Activated CD4-positive, alpha-beta T cell treated with anti-CD3 and anti-CD28 coated beads for 48 hours (primary cell): ENCODE measurements at regions not wholly inside any gene's neighbourhood (a gene's known extent, or its start where the extent isn't known, plus 50 kb on each side); places are given as distances from the start of the nearest gene placed in this dataset.
"Not testable (repeated sequence)": the region's sequence is repeated elsewhere in the genome, so short reads cannot be mapped to it uniquely, and the experiment has no call there.

Experiments
- DNase-seq: peaks from one replicate; pipeline ENCODE4 v3.0.0-alpha.2; 2020

- DNase-seq, result no peak
Observed at GRCh38 chr9:90189306-90189705, 453.3 kb downstream of the DIRAS2 start.

- peak; percentile 43 for DNase-seq
Observed at GRCh38 chr9:90192465-90192864, 450.2 kb downstream of the DIRAS2 start.

GRCh38 chr9:90198956-90199355 is 443.7 kb downstream of the DIRAS2 start:
- DNase-seq, result no peak

DNA sequence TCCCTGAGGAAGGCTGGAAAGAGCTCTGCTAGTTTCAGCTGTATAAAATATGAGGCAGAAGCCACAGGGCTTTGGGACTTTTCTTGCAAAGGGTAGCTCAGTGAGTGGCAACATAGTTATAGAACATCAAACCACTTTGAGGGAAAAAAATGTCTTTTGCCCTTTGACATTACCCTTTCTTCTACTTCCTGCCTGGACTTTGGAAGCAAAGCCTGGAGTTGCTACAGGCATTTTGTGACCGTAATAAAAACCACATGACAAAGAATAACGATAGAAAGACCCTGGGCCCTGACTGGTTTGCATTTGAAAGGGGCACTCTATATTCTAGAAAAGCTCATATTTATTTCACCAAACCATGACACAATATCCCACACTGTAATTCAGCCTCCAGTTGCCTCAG is 440.9 kb downstream of the DIRAS2 start:
- DNase-seq, result no peak

DNA sequence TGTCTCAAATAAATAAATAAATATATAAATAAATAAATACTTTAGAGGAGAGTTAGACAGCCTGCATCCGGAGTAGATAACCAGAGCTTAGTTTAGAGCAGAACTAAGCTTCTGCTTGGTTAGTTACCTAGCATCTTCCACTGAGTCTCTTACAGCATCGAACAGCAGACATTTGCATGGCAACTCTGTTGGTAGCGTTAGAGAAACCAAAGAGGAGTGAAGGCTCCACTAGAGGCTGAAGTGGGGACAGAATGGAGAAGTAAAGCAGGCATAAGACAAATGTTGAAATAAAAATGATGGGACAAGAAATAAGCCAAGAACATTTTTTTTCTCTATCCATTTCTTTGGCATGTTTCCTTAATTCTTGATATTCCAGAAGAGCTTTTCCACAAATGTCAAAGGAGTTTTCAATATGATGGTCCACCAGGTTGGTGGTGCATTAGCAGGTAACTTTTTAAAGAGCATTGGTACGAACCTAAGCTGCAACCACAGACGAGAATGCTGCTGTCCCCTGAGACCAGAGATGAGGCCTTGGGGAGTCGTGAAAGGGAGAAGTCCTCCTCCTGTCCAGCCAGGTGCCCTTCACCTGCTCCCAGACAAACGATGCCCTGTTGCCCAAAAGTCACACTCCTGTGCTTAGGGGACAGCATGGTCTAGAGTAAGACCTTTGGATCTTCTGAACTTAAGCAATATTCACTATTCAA is 438.3 kb downstream of the DIRAS2 start:
- DNase-seq, result no peak

DNA sequence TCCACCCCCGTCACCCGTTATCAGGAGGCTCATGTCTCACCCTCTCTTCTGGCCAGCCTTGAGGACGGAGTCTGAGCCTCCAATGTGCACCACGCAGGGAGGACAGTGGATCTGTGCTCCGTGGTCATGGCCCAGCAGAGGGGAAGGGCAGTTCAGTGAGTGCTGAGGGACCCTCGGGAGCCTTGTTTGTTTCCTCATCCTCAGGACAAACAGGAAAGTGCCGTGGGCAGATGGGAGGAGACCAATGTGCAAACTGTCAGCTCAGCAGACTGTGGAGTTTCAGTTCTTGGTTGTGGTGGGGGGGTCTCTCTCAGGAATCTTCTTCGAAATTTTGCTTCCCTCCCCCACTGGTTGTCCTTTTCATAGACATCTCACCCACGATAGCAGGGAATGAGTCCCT is 429.6 kb downstream of the DIRAS2 start:
- DNase-seq, result not testable (repeated sequence)

DNA sequence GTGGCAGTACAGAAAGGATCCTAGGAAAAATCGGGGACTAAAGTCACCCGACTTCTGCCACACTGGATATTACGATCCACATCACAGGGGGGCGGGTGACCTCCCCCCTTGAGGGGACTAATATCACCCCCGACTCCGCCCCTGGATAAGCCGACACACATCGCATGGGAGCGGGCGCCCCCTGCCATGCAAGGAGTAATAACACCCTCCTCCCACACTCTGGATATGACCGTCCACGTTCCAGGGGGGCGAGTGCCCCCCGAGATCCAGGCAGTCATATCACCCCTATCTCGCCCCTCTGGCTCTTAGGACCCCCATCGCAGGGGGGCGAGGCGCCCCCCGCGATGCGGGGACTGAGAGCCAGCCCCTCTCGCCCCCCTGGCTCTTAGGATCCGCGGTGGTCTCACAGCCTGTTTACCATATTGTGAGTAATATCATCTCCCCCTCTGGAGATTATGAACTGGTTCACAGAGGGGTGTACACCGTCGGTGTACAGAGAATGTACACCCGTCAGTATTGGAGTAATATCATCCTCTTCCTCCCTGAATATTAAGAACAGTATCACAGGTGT is 423.0 kb downstream of the DIRAS2 start:
- peak; percentile 42 for DNase-seq

GRCh38 chr9:90221899-90222298 is 420.7 kb downstream of the DIRAS2 start:
- DNase-seq, result peak; percentile 8

DNA sequence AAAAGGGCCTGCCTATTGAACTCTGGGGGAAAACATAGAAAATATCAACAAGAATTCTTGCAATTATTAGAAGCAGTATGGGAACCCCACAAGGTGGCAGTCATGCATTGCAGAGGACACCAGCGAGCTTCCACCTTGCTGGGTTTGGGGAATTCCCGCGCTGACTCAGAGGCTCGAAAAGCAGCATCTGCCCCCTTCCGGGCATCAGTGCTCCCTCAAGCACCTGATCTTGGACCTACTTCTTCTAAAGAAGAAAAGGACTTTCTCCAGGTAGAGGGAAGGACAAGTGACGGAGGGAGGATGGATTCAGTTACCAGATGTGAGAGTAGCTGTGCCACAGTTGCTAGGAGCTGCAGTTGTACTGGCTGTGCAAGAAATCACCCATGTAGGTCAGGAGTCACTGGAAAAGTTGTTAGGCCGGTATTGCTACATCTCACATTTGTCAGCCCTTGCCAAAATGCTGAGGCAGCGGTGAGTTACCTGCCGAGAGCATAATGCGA is 415.7 kb downstream of the DIRAS2 start:
- DNase-seq, result peak; percentile 79

DNA sequence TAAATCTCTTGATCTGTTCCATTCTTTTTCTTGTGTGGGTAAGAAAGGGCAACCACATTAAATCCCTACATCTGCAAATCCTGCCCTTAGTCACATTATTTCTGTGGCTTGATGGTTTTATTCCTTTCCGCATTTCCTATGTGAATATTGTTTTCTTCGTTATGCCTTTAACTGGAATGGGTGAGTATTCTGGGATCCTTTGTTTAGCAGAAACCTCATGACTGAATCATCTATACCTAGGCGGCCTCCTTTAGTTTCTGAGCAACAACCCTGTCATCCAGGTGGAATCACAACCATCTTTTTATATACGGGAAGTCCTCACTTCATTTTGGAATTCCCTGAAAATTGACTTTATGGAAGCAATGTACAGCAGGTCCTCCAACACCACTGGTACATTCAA is 409.5 kb downstream of the DIRAS2 start:
- not testable (repeated sequence) for DNase-seq

DNA sequence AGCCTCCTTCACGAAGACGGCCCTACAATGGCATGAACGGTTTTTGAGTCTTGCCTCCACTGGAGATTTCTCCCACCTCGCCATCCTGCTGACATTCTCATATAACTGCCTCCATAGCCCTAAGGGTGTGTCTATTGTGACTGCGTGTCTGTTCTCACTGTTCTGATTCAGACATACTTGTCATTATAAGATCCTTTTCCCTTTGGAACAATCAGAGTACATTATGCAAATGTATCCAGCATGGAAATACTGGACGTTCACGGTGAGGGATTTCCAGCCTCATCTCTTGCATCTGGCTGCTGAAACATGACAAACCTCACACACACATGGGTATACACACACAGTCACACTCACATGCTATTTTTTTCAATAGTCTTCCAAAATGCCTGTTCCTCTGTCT is 402.1 kb downstream of the DIRAS2 start:
- DNase-seq, result no peak

DNA sequence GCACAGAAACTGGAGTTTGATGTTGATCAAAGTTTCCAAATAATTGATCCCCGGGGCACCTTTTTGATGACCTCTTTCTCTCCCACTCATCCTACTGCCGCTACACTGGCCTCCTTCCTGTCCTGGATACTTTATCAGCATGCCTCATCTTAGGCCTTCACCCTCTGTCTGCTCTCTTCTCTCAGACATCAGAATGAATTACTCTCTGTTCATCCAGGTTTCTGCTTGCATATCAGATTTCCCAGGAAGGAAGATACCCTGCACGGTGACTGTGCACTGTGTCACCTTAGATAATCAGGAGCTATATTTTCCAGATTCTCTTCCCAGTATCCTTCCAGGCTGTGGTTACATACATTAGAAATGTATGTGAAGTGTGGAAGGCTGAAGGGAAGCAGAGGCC is 397.0 kb downstream of the DIRAS2 start:
- DNase-seq, result no peak

DNA sequence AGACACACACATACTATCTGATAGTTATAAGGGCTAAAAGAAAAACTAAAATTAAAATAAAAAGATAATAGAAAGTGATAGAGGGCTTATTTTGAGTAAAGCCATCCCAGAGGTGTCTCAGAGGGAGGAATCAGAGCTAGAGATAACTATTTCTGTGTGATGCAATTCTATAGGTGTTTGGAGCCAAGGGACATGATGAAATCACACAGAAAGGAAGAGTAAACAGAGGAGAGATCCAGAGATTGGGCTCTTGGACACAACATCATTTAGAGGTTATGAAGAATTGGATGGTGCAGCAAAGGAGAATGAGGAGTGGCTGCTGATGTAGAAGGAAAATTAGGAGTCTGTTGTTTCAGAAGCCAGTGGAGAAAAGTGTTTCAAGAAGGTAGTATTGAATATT is 393.5 kb downstream of the DIRAS2 start:
- DNase-seq, result no peak

GRCh38 chr9:90251316-90251715 is 391.3 kb downstream of the DIRAS2 start:
- no peak for DNase-seq

DNA sequence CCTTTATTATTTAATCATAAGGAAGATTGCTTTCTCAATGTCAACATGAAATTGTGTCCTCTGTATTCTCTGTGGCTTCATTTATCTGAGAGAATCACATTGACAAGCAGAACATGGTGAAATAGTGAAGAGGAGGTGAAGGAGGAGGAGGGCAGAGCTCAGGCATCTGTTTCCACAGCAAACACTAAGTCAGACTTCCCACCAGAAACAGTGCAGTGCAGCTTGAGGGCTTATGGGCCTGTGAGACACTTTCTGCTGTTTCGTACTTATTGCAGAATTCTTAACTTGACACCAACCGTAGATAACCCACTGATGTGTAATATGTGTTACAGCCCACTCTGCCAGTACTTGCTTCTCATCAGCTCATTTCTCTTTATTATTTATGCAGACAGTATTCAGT is 386.3 kb downstream of the DIRAS2 start:
- DNase-seq, result no peak

DNA sequence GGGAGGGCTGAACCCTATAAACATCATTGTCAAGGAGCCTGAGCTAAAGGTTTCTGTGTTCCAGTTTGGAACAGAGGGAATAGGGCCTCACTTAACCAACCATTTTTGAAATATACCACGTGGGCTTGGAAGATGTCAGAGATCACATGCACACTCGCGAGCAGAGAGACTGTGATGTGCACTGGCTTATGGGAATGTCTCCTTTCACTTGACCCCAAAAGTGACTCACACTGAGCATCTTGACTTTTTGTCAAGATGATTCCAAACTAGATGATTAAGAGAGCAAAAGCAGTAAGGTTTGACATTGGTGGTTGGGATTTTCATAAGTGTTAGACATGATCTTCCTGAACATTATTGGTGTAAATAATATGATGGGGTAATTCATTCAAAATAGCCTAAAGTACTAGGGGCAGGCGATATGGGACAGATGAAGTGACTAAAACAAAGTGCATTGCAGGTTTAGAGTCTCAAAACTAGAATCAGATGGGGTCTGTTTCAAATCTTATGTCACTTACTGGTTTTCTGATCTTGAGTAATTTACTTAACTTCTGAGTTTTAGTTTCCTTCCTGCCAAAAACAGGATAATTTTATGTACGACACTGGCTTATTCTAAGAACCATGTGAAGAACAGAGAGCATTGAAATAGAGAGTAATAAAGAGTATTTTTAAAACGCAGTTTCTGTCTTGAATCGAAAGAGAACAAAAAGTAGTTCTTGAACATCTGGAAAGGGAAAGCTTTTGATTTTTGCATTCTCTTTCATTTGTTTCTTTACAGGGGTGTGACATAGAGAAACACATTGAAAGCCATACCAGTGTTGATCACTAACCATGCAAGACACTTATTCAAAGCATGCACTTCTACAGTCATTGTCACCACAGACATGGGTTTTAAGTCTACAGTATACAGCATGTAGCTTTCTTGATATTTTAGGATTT is 383.0 kb downstream of the DIRAS2 start:
- DNase-seq, result no peak

- DNase-seq, result no peak
Observed at GRCh38 chr9:90261698-90262097, 380.9 kb downstream of the DIRAS2 start.

GRCh38 chr9:90268613-90269012 is 374.0 kb downstream of the DIRAS2 start:
- no peak for DNase-seq

DNA sequence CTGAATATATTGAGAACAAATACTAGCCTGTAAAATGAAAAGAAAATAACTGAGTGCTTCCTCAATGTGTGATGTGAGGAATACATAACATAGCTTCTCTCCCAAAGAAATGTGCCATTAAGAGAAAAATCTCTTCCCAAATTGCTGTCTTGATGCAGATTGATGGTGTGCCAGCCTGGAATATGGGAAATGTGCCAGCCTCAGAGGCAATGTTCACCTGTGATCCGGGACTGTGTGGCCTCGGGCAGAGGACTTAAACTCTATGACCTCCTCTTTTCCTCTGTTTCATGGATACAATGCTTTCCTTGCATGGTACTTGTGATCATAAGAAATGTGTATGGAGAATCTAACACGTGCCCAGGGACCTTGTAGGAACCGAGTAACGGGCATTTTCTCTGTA is 370.9 kb downstream of the DIRAS2 start:
- no peak for DNase-seq

GRCh38 chr9:90274725-90275124 is 367.9 kb downstream of the DIRAS2 start:
- DNase-seq, result no peak

- no peak for DNase-seq
Observed at GRCh38 chr9:90285946-90286345, 356.7 kb downstream of the DIRAS2 start.

DNA sequence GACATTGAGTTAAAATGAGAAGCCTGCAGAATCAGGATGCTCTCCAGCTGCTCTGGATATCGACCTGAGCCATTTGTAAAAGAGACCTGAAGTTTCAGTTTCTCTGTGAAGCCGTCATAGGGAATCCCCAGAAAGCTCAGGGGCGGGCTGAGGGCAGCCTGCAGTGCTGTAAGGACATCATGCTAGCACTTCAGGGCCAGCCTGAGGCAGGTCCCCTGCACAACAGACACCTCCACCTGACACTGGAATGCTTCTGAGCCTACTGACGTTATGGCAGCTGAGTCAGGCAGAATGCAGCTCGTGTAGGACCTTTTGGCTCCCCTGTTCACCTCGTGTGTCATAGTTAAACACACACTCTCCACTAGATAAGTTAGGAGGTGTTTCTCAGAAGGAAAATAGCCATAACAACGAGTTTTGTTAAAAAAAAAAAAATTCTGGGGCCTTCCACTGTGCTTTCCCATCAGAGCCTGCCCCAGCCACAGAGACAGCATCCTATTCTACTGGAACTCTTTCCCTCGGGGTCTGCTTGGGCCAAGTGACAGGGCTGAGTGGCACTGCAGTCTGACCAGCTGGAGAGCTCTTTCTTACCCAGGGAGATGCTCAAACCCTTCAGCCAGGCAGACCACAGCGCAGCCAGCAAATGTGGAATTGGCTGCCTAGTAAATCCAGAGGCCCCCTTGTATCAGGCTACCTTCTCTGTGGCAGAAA is 354.9 kb downstream of the DIRAS2 start:
- DNase-seq, result peak; percentile 17

GRCh38 chr9:90288275-90288639 is 354.4 kb downstream of the DIRAS2 start:
- DNase-seq, result no peak
